ENCODE measurements at regions not wholly inside any gene's neighbourhood (a gene's known extent, or its start where the extent isn't known, plus 50 kb on each side); places are given as distances from the start of the nearest gene placed in this dataset.

DNA sequence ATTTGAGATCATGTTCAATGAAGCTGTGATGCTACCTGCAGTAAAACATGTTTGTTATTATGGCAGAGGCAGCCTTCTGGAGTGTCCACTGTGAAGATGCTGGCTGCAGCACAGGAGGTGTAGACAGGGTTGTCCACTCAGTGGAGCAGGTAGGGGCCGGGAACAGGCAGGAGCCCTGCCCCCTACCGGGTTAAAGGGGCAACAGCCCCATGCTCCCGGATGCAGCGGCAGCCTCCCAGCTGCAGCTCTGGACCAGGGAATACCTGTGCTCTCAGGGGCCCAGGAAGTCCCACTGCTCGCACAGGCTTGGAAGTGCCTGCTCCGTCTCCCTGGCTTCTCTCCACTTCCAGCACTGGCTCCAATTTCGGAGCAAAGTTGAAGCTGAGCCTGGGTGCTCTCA, 401.6 kb downstream of the FOXG1 start:
- TF ChIP-seq, protein P1, sequence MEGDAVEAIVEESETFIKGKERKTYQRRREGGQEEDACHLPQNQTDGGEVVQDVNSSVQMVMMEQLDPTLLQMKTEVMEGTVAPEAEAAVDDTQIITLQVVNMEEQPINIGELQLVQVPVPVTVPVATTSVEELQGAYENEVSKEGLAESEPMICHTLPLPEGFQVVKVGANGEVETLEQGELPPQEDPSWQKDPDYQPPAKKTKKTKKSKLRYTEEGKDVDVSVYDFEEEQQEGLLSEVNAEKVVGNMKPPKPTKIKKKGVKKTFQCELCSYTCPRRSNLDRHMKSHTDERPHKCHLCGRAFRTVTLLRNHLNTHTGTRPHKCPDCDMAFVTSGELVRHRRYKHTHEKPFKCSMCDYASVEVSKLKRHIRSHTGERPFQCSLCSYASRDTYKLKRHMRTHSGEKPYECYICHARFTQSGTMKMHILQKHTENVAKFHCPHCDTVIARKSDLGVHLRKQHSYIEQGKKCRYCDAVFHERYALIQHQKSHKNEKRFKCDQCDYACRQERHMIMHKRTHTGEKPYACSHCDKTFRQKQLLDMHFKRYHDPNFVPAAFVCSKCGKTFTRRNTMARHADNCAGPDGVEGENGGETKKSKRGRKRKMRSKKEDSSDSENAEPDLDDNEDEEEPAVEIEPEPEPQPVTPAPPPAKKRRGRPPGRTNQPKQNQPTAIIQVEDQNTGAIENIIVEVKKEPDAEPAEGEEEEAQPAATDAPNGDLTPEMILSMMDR (conservative IDR thresholded peaks at IDR 0.05 in 1 of 2, IDR thresholded peaks at IDR 0.05 in 1 of 2; ENCODE audit: extremely low read depth in 1 of 2, insufficient read depth in 1 of 2, low read depth in 1 of 2, low read length in 2 of 2) = no peak
- TF ChIP-seq EZH2 (IDR thresholded peaks at IDR 0.05; ENCODE audit: borderline replicate concordance, low read length) = no peak
